GM10248 (cell line): ENCODE measurements at regions not wholly inside any gene's neighbourhood (a gene's known extent, or its start where the extent isn't known, plus 50 kb on each side); places are given as distances from the start of the nearest gene placed in this dataset.

ENCODE experiments used
- CTCF ChIA-PET: fragments of 300-600 bp; sonication (Branson Sonifier 250); formaldehyde crosslinking; extraction: SDS; loops from one replicate; lab custom pipeline; 2021; ENCODE audit warnings: antibody characterized with exemption; lab: Yijun Ruan, JAX
- POLR2A ChIA-PET: fragments of 350-650 bp; sonication (Branson Sonifier 250); formaldehyde crosslinking; extraction: SDS; loops from one replicate; lab custom pipeline; 2020; ENCODE audit warnings: antibody characterized with exemption; lab: Yijun Ruan, JAX
- DNase-seq: peaks from one replicate; pipeline ENCODE4 v3.0.0; 2012; ENCODE audit errors: extremely low spot score
- TF ChIP-seq, protein P1 (sequence below): IDR thresholded peaks from 2 replicates; pipeline ENCODE4 v1.5.1; 2012; ENCODE audit warnings: mild to moderate bottlenecking, low read depth; ENCODE audit errors: extremely low read depth, missing control alignments, control extremely low read depth

GRCh38 chr1:83794384-83794783 is 204.5 kb downstream of the TTLL7 start:
- ChIA-PET POLR2A (no interaction called here), CTCF (interaction anchor here (1.2 kb wide), 1 partner anchor 10 kb away, joined by 4 read pairs; no protein-coding TSS in a partner anchor)
- peak; percentile 28 for DNase-seq
- TF ChIP-seq, protein P1, sequence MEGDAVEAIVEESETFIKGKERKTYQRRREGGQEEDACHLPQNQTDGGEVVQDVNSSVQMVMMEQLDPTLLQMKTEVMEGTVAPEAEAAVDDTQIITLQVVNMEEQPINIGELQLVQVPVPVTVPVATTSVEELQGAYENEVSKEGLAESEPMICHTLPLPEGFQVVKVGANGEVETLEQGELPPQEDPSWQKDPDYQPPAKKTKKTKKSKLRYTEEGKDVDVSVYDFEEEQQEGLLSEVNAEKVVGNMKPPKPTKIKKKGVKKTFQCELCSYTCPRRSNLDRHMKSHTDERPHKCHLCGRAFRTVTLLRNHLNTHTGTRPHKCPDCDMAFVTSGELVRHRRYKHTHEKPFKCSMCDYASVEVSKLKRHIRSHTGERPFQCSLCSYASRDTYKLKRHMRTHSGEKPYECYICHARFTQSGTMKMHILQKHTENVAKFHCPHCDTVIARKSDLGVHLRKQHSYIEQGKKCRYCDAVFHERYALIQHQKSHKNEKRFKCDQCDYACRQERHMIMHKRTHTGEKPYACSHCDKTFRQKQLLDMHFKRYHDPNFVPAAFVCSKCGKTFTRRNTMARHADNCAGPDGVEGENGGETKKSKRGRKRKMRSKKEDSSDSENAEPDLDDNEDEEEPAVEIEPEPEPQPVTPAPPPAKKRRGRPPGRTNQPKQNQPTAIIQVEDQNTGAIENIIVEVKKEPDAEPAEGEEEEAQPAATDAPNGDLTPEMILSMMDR = no peak

- no peak for DNase-seq
- ChIA-PET POLR2A (no interaction called here), CTCF (interaction anchor here (1.2 to 2.0 kb wide), 2 partner anchors 11 to 75 kb away, joined by 3 to 8 read pairs; no protein-coding TSS in a partner anchor)
- TF ChIP-seq, protein P1 = no peak
Measured at GRCh38 chr1:83791821-83792437, 207.0 kb downstream of the TTLL7 start.

DNA sequence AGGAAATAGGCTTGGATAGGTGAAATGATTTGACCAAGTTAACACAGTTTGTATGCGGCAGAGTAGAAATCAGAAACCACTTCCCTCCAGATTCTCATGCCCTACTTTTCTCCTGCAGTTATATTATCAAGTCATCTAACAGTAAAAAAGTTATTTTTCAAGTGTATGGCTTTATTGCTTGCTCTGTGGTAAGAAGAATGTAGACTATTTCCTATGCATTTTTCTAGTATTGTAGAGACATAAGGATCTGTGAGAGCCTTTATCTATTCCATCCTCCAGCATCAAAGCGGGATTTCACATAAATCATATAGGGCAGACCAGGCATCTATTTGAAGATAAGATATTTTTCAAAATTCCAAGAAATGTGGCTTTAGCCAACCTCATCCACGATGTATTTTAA is 208.5 kb downstream of the TTLL7 start:
- CTCF ChIA-PET = no interaction called here
- no peak for DNase-seq
- POLR2A ChIA-PET = no interaction called here
- TF ChIP-seq, protein P1 = no peak

- TF ChIP-seq, protein P1 = no peak
Measured at GRCh38 chr1:83787246-83787998, 211.5 kb downstream of the TTLL7 start.

GRCh38 chr1:83781667-83782066 is 217.3 kb downstream of the TTLL7 start:
- ChIA-PET CTCF (interaction anchor here (1.5 kb wide), 1 partner anchor 11 kb away, joined by 8 read pairs; no protein-coding TSS in a partner anchor), POLR2A (no interaction called here)
- DNase-seq = no peak
- TF ChIP-seq, protein P1 = no peak

More at GRCh38 chr1:83787246-83787998, 211.5 kb downstream of the TTLL7 start:
- no peak for DNase-seq
- POLR2A ChIA-PET = no interaction called here
- CTCF ChIA-PET = no interaction called here

DNA sequence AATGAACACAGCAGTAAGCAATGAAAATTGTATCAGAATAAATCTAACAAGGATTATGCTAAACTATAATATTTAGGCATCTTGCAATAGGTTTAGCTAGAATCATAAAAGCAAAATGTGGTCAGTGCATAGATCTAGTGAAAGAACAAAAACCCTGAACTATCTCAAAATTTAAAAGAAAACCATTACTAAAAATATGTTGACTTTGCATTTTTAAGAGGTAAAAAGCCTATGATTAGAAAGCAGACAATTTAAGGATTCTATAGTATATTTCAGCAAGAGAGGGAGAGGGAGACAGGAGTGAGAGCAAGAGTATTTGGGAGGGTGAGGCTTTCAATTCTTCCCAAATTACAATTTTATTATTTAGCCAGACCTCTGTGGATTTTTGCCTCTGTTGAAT is 219.4 kb downstream of the TTLL7 start:
- ChIA-PET POLR2A (no interaction called here), CTCF (interaction anchor here (1.2 kb wide), 1 partner anchor 82 kb away, joined by 3 read pairs; no protein-coding TSS in a partner anchor)
- TF ChIP-seq, protein P1 = no peak
- no peak for DNase-seq
